Activated CD4-positive, alpha-beta T cell treated with anti-CD3 and anti-CD28 coated beads, Interleukin-10, Interleukin-2, amounts not matched to agents 100 ng/mL and 50 ng/mL, durations not matched to agents 16 hours and 8 hours (primary cell): ENCODE measurements at regions not wholly inside any gene's neighbourhood (a gene's known extent, or its start where the extent isn't known, plus 50 kb on each side); places are given as distances from the start of the nearest gene placed in this dataset.

Experiments used
- DNase-seq: peaks from one replicate; pipeline ENCODE4 v3.0.0-alpha.2; 2020

DNA sequence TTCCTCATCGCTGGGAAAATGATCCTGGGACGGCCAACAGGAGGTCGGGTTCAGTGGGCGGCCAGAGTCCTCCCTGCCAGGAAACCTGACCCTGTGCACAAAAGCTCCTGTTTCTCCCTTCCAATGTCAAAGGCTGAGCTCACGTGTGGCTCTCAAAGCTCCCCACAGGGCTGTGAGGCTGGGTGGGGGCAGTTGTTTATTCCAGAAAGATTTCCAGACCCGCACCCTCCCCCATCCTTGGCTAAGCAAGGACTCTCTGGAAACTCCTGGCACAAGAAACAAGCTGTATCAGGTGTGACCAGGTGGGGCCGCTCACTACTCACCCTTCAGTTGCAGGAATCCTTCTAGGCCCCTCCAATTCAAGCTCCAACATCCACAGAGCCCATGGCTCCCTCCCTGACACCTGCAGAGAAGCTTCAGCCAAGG, 131.9 kb downstream of the SHANK2 start:
- no peak for DNase-seq

- DNase-seq = no peak
Measured at GRCh38 chr11:71119656-71120269, 132.6 kb downstream of the SHANK2 start.

DNA sequence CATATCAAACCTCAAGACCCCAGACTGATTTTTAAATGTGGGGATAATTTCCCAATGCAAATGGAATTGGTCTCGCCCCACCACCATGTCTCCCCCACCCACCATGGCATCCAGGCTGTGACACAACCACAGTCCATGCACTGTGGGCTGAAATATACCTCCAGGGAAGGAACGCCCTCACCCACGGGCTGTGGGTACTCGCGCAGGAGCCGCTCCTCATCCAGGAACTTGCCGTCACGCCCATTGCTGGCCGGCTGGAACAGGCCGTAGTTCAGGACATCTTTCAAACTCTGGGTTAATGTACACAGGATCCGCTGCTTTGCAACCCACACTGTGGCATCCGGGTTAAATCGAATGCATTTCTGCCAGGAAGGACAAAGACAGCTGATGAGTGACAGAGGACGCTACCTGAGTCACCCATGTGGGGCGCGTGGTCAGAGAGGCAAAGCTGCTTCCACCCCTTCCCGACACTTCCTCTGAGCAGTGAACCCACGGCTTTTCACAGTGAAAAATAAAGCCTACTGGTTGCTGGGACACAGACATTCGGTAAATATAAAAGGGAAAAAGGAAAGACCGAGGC, 133.6 kb downstream of the SHANK2 start:
- no peak for DNase-seq

DNA sequence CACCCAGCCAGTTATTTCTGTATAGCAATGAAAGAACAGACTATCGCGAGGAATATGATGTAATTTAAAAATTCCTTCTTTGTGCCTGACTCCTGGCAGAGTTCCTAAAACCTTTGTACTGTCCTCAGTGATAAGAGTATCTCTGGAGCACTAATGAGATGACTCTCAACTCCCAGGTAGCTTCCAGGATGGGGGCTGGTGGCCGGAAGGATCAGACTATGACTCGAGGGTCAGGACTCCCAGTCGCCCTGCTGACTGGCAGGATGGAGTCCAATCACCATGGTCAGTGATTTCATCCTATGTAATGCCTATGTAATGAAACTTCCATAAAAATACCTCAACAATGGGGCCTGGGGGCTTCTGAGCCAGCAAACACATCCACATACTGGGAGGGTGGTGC, 135.1 kb downstream of the SHANK2 start:
- no peak for DNase-seq

- no peak for DNase-seq
Measured at GRCh38 chr11:71116693-71117040, 135.7 kb downstream of the SHANK2 start.

- DNase-seq = no peak
Measured at GRCh38 chr11:71115770-71116692, 136.3 kb downstream of the SHANK2 start.

- peak; percentile 41 for DNase-seq
Measured at GRCh38 chr11:71114124-71114851, 138.1 kb downstream of the SHANK2 start.

GRCh38 chr11:71112990-71113389, 139.4 kb downstream of the SHANK2 start:
- no peak for DNase-seq

DNA sequence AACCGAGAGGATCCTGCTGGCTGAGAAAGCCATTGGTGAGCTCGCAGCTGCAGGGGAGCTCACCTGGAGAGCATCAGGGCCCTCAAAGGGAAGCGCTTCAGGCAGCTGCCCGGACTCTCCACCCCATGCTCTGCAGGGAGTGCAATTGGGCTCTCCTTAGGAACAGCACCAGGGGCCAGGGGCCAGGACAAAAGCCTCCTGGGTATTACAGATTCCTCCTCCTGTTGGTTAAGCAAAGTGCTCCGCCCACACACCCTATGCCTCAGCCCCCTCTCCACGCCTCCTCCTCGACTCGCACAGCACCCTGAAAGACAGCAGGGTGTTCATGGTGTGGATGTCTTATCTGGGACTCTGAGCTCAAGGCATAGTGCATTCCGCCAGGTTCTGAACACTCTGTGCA, 139.9 kb downstream of the SHANK2 start:
- DNase-seq = no peak

GRCh38 chr11:71109586-71109985, 142.8 kb downstream of the SHANK2 start:
- no peak for DNase-seq

DNA sequence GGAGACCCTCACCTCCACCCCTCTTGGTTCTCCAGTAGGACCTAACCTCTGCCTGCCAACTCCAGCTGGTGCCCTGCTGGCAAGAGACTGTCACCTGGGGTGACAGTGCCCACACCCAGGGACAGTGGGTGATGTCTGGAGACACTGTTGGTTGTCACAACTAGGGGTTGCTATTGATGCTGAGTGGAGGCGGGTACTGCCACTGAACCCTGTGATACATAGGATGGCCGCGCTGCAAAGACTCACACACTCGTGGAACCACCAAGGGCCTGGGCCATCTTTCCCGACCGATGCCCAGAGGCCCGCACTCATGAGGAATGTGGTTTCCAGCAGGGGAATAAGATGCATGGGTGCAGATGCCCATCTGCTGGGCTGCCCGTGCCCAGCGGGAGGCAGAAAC, 143.2 kb downstream of the SHANK2 start:
- no peak for DNase-seq

DNA sequence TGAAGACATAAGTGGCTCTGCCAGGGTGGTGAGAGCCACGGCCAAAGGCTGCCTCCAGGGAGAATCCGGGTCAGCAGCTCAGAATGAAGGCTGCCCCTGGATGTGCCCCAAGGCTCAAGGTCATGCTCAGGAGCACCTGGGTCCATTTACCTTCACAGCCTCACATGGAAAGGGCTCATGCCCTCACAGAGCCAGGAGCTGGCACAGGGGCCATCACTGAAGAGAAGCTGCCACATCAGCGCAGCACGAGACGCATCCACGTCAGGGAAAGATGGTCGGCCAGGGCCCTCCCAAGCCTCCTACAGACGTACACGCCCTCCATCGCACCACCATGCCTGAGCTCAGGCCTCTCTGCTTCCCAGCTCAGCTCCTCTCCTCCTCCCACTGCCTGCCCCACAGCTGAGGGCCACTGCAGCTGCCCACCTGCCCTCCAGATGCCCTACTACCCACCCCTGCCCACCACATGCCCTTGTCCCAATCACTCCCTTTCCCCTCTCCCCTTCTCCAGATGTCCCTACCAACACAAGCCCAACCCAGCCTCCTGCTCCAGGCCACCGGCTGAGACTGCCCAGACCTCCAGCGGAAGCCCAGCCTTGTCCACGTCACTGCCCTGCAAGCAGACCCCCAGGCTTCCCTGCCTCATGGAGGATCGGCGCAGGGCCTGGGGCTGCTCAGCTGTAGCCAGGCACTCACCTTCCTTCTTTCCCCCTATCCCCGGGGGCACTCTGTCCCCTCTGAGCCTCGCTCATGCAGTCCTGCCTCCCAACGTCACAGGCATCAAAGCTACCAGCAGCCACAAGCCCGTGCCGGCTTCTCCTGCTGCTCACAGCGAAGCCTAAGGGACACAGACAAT, 144.1 kb downstream of the SHANK2 start:
- no peak for DNase-seq

GRCh38 chr11:71106671-71107070, 145.7 kb downstream of the SHANK2 start:
- no peak for DNase-seq

GRCh38 chr11:71103266-71103665, 149.1 kb downstream of the SHANK2 start:
- no peak for DNase-seq

DNA sequence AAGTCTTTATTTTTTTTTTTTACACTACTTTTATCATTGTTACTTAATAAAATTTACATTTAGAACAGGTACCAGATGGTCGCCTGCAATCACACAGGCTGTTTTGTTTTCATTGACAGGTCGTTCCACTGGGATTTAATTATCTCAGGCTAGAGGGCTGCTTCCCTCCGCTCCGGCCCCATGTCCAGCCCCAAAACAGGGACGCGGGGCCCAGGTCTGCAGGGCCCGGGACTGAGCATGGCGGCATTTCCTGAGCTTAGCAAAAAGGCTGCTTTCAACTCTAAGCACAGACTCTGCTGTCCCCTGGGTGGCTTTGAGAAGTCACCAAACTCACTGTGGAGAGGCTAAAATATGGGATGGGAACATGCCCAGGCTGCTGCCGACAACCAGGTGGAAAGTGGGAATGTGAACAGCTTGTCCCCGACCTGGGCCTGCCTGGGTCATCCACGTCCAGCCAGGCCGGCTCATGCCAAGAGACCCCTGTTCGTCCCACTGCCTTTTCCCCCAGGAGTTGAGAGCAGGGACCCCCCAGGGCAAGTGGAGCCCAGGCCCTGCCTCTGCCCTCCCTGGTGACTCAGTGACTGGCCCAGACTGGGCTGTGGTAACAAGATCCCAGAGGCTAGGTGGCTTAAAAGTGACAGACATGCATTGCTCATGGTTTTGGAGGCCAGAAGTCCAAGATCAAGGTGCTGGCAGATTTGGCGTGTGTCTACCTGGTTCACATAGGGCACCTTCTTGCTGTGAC, 150.0 kb downstream of the SHANK2 start:
- DNase-seq = no peak

GRCh38 chr11:71101606-71102005, 150.8 kb downstream of the SHANK2 start:
- DNase-seq = no peak

GRCh38 chr11:71101046-71101445, 151.3 kb downstream of the SHANK2 start:
- DNase-seq = no peak

DNA sequence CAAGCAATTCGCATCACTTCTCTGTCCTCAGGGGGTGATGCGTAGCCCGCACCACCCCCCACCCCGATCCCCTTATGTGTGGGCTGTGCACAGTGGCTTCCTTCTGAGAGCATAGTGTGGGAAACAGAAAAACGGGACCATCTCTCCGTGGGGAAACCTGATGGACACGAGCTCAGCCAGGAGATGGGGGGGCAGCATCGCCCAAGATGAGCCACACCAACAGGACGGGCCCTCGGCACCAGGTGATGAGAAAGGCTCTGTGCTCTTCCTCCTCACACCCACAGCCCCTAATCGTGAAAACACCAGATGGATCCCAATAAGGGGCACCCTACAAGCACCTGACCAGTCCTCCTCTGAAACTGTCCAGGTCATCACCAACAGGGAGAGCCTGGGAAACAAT, 153.6 kb downstream of the SHANK2 start:
- DNase-seq = no peak

DNA sequence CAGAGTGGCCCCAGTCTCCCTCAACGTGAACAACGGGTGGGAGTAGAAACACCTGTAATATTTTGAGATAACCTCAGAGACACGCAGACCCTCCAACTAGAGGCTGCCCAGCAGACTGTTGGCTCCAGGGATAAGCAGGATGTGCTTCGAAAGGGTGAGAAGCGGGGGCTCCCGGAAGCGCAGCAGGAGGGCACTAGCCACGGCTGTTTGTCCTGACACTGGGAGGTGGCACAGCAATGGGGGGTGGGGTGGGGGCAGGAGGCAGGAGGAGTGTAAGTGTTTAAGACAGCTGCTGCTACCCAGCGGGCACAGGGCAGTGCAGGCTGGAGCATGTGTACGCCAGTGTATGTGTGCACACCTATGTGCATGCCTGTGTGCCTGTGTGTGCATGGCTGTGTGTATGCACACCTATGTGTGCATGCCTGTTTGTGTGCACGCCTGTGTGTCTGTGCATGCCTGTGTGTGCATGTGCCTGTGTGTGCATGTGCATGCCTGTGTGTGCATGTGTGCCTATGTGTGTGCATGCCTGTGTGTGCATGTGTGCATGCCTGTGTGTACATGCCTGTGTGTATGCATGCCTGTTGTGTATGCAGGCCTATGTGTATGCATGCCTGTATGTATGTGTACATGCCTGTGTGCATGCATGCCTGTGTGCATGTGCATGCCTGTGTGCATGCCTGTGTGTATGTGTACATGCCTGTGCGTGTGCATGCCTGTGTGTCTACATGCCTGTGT, 154.7 kb downstream of the SHANK2 start:
- DNase-seq = no peak

GRCh38 chr11:71096751-71097388, 155.5 kb downstream of the SHANK2 start:
- no peak for DNase-seq
